ENCODE measurements at regions not wholly inside any gene's neighbourhood (a gene's known extent, or its start where the extent isn't known, plus 50 kb on each side); places are given as distances from the start of the nearest gene placed in this dataset.

- TF ChIP-seq ZNF462 (CRISPR knock-in tag; IDR thresholded peaks at IDR 0.05): no peak
Measured at GRCh38 chr4:30005995-30006394, 714.2 kb upstream of the PCDH7 start (continued).

- no peak overlapping the region for H3K4me2 ChIP-seq
- Mint-ChIP-seq H3K4me3 (no peak overlapping the region), H3K4me1 (no peaks in the 10 kb centered on the region), H3K27ac (no peak overlapping the region), H3K27me3 (ENCODE audit: insufficient read depth, low read depth, poor library complexity) (no peaks in the 10 kb centered on the region), H3K9me3 (no peaks in the 10 kb centered on the region; the same call in 2 of the 3 replicates), H3K36me3 (ENCODE audit: low read depth) (no peaks in the 10 kb centered on the region)
- no peaks in the 10 kb centered on the region for H3K27me3 ChIP-seq (ENCODE audit: insufficient read depth)
- H3K4me3 ChIP-seq: no peak overlapping the region
- no peak overlapping the region for H3K27ac ChIP-seq (ENCODE audit: low read depth)
- no peaks in the 10 kb centered on the region for H3F3A ChIP-seq (replicated peaks; ENCODE audit: low read depth)
- DNase-seq (ENCODE audit: low spot score) (no peak), ATAC-seq (no peak)
- no peaks in the 10 kb centered on the region for H3K36me3 ChIP-seq (ENCODE audit: insufficient read depth)
- H3K79me2 ChIP-seq (replicated peaks; ENCODE audit: insufficient read depth): no peaks in the 10 kb centered on the region
- H4K20me1 ChIP-seq (replicated peaks; ENCODE audit: insufficient read depth): no peaks in the 10 kb centered on the region
- no peaks in the 10 kb centered on the region for H3K4me1 ChIP-seq (ENCODE audit: insufficient read depth)
- H2AFZ ChIP-seq: 0 out of 2 replicates have a peak overlapping the region, but pooled peaks have one; percentile 35
- no peaks in the 10 kb centered on the region; the same call in 1 of the 2 replicates for H3K9me2 ChIP-seq (ENCODE audit: insufficient read depth)
- no peak for TF ChIP-seq EZH2phosphoT487 (IDR thresholded peaks at IDR 0.05; ENCODE audit: unreplicated experiment)
- no peak for TF ChIP-seq EZH2 (IDR thresholded peaks at IDR 0.05; ENCODE audit: low read depth, unreplicated experiment)
- no peak for TF ChIP-seq ZNF114 (CRISPR knock-in tag; IDR thresholded peaks at IDR 0.05)
- no peak for TF ChIP-seq STAT1 (IDR thresholded peaks at IDR 0.05; ENCODE audit: unreplicated experiment)
- TF ChIP-seq CREB1 (CRISPR knock-in tag; IDR thresholded peaks at IDR 0.05; ENCODE audit: low read depth): no peak
- no peak for TF ChIP-seq POLR2AphosphoS5 (IDR thresholded peaks at IDR 0.05; ENCODE audit: low read depth)
Measured at GRCh38 chr4:30024526-30024925, 695.6 kb upstream of the PCDH7 start.
